Astrocyte (in vitro differentiated cells and primary cell): ENCODE measurements at regions not wholly inside any gene's neighbourhood (a gene's known extent, or its start where the extent isn't known, plus 50 kb on each side); places are given as distances from the start of the nearest gene placed in this dataset.

ENCODE experiments used
- EZH2 ChIP-seq: IDR thresholded peaks from 2 replicates; pipeline ENCODE4 v1.6.1; 2012; ENCODE audit warnings: mild to moderate bottlenecking, low read length, inconsistent platforms; ENCODE audit not compliant: insufficient read depth
- TF ChIP-seq, protein P1 (sequence below): IDR thresholded peaks from 2 replicates; pipeline ENCODE4 v1.5.1; 2011; ENCODE audit warnings: low read depth, mild to moderate bottlenecking, inconsistent platforms, low read length, moderate library complexity; ENCODE audit not compliant: insufficient read depth

DNA sequence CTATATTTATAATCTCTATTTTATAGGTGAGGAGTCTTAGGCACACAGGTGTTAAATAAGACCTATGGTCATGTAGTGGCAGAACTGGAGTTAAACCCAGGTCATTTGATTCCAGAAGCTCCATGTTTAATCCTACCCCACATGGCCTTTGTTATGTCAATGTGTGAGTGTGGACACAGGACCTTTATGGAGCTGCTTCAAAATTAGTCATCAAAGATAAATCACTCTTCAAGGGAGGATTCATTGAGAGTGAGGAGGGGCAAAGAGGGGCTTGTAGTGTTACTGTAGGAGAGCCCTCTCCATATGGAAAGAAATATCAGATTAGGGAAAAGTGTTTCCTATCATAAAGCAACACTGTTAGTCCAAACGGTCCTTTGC, 74.6 kb upstream of the ARRDC3 start:
- TF ChIP-seq, protein P1, sequence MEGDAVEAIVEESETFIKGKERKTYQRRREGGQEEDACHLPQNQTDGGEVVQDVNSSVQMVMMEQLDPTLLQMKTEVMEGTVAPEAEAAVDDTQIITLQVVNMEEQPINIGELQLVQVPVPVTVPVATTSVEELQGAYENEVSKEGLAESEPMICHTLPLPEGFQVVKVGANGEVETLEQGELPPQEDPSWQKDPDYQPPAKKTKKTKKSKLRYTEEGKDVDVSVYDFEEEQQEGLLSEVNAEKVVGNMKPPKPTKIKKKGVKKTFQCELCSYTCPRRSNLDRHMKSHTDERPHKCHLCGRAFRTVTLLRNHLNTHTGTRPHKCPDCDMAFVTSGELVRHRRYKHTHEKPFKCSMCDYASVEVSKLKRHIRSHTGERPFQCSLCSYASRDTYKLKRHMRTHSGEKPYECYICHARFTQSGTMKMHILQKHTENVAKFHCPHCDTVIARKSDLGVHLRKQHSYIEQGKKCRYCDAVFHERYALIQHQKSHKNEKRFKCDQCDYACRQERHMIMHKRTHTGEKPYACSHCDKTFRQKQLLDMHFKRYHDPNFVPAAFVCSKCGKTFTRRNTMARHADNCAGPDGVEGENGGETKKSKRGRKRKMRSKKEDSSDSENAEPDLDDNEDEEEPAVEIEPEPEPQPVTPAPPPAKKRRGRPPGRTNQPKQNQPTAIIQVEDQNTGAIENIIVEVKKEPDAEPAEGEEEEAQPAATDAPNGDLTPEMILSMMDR, result no peak
- TF ChIP-seq EZH2, result no peak
